Caco-2 (cell line): ENCODE measurements at regions not wholly inside any gene's neighbourhood (a gene's known extent, or its start where the extent isn't known, plus 50 kb on each side); places are given as distances from the start of the nearest gene placed in this dataset.

Experiments
- BruUV-seq: library from RNA; stranded (reverse); fragments of 400-500 nt; replicated peaks from 2 replicates; lab custom pipeline; 2021; lab: Mats Ljungman, UMichigan
- CTCF ChIA-PET: fragments of 300-600 bp; sonication (Branson Sonifier 250); formaldehyde crosslinking; loops from one replicate; lab custom pipeline; 2022; ENCODE audit warnings: antibody characterized with exemption; lab: Charles Lee
- POLR2A ChIA-PET: fragments of 300-600 bp; sonication (Branson Sonifier 250); formaldehyde crosslinking; loops from one replicate; lab custom pipeline; 2022; ENCODE audit warnings: antibody characterized with exemption; lab: Charles Lee
- DNase-seq, 2 experiments: peaks; one replicate each; pipeline versions ENCODE4 v3.0.0 to v3.0.0-alpha.2; 2020 to 2022
- H3K27me3 ChIP-seq: replicated peaks from 2 replicates; pipeline ENCODE4 v1.6.0; 2011; ENCODE audit warnings: low read length; ENCODE audit not compliant: control insufficient read depth, insufficient read depth
- H3K36me3 ChIP-seq: 2 replicates; pipeline ENCODE4 v1.5.1; 2011; ENCODE audit warnings: low read length; ENCODE audit not compliant: control insufficient read depth, insufficient read depth
- H3K4me1 ChIP-seq: fragments of 250-450 bp; sonication (Bioruptor Pico); 2 replicates; pipeline ENCODE4 v1.5.1; 2020; ENCODE audit warnings: mild to moderate bottlenecking
- H3K4me3 ChIP-seq: 2 replicates; pipeline ENCODE4 v1.5.1; 2011; ENCODE audit warnings: low read depth, mild to moderate bottlenecking, control low read depth, low read length
- H3K9me3 ChIP-seq: fragments of 250-450 bp; sonication (Bioruptor Pico); 2 replicates; pipeline ENCODE4 v1.5.1; 2020; ENCODE audit warnings: mild to moderate bottlenecking, moderate library complexity
- H3K27ac Mint-ChIP-seq: one replicate; pipeline ENCODE4 v1.8.0; 2022; ENCODE audit warnings: mixed read lengths; ENCODE audit not compliant: unreplicated experiment
- H3K27me3 Mint-ChIP-seq: one replicate; pipeline ENCODE4 v1.8.0; 2022; ENCODE audit warnings: mixed read lengths; ENCODE audit not compliant: insufficient read depth, unreplicated experiment
- H3K36me3 Mint-ChIP-seq: one replicate; pipeline ENCODE4 v1.8.0; 2022; ENCODE audit warnings: mild to moderate bottlenecking, mixed read lengths; ENCODE audit not compliant: insufficient read depth, unreplicated experiment
- H3K4me1 Mint-ChIP-seq: one replicate; pipeline ENCODE4 v1.8.0; 2022; ENCODE audit warnings: low read depth, mixed read lengths; ENCODE audit not compliant: unreplicated experiment
- H3K4me3 Mint-ChIP-seq: one replicate; pipeline ENCODE4 v1.8.0; 2022; ENCODE audit warnings: mild to moderate bottlenecking, moderate library complexity, mixed read lengths; ENCODE audit not compliant: unreplicated experiment
- H3K9me3 Mint-ChIP-seq: one replicate; pipeline ENCODE4 v1.8.0; 2022; ENCODE audit warnings: mixed read lengths; ENCODE audit not compliant: unreplicated experiment
- intact Hi-C: fragments of 100-400 bp; cut with micrococcal nuclease; formaldehyde crosslinking; loops from one replicate; pipeline ENCODE4 v1.10.0; 2022; ENCODE audit not compliant: unreplicated experiment
- TF ChIP-seq, protein P1 (sequence below), 2 experiments: fragments of 200-600 bp in 1 of 2; IDR thresholded peaks; 1 replicate in 1 of 2; 2 replicates in 1 of 2; pipeline versions ENCODE4 v1.5.1 to v1.8.0; 2011 to 2022; ENCODE audit warnings: antibody characterized with exemption in 1 of 2, control low read depth in 1 of 2, inconsistent platforms in 1 of 2, low read depth in 1 of 2, low read length in 1 of 2, mild to moderate bottlenecking in 1 of 2, moderate library complexity in 1 of 2; ENCODE audit not compliant: insufficient read depth in 1 of 2, severe bottlenecking in 1 of 2, unreplicated experiment in 1 of 2

DNA sequence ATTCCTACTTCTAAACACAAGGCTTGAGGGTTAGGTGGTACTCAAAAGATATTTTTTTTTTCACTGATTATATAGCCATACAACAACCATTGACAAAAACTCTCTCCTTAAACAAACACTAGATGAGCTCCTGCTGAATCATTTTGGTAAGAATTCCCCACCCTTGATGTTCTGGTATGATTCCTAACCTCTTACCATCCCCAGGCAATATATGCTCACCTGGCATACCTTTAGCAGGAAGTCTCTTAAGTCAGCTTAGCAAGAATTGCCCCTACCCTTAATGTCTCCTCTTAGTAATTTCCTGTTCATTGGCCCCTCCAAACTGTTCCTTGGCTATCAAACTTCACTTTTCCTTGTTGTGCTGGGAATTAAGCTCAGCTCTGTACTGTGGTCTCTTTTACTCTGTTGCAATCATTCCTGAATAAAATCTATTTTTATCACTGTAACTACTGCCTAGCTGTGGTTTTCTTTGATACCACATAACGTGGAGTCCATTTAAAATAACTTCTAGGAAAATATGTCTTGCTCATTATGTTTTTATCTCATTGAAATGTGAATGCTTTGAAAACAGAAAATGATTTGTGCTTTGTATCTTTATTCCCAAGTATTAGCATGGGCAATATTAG, 712.6 kb downstream of the SLC16A7 start:
- H3K9me3 Mint-ChIP-seq = no peaks in the 10 kb centered on the region
- Histone ChIP-seq H3K4me3 (no peak overlapping the region), H3K36me3 (no peaks in the 10 kb centered on the region), H3K4me1 (peaks cover 6% of the 10 kb centered on the region; the same call in 1 of the 2 replicates), H3K27me3 (no peaks in the 10 kb centered on the region), H3K9me3 (no peaks in the 10 kb centered on the region)
- no peaks in the 10 kb centered on the region for H3K36me3 Mint-ChIP-seq
- H3K27me3 Mint-ChIP-seq = no peaks in the 10 kb centered on the region
- no peak overlapping the region for H3K4me3 Mint-ChIP-seq
- BruUV-seq = no TSS peak
- intact Hi-C loops = no loop called here
- H3K27ac Mint-ChIP-seq = no peak overlapping the region
- no peak for DNase-seq
- ChIA-PET CTCF (no interaction called here), POLR2A (no interaction called here)
- no peaks in the 10 kb centered on the region for H3K4me1 Mint-ChIP-seq
- TF ChIP-seq, protein P1, sequence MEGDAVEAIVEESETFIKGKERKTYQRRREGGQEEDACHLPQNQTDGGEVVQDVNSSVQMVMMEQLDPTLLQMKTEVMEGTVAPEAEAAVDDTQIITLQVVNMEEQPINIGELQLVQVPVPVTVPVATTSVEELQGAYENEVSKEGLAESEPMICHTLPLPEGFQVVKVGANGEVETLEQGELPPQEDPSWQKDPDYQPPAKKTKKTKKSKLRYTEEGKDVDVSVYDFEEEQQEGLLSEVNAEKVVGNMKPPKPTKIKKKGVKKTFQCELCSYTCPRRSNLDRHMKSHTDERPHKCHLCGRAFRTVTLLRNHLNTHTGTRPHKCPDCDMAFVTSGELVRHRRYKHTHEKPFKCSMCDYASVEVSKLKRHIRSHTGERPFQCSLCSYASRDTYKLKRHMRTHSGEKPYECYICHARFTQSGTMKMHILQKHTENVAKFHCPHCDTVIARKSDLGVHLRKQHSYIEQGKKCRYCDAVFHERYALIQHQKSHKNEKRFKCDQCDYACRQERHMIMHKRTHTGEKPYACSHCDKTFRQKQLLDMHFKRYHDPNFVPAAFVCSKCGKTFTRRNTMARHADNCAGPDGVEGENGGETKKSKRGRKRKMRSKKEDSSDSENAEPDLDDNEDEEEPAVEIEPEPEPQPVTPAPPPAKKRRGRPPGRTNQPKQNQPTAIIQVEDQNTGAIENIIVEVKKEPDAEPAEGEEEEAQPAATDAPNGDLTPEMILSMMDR (IDR thresholded peaks at IDR 0.05; ENCODE audit: insufficient read depth in 1 of 2, low read depth in 1 of 2, low read length in 1 of 2, severe bottlenecking in 1 of 2, unreplicated experiment in 1 of 2) = no peak

DNA sequence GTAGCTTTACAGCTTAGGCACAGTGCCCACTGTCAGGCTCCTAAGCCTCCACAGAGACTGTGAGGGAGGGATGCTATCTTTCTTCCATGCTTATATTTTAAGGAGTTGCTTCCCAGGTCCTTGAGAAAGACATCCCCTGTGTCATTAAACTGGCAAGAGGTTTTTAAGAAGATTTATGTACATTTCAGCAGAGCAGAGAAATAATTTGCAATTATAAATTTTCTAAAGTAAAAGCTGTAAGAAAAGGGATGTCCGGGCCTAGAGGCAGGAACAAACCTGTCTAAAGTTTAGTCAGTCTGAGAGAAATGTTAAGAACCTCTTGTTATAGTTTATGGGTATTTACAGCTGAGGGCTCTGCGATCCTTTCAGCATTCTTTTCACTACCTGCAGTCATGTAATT, 716.1 kb downstream of the SLC16A7 start:
- ChIA-PET CTCF (no interaction called here), POLR2A (no interaction called here)
- BruUV-seq = no TSS peak
- H3K4me1 ChIP-seq = peaks cover 6% of the 10 kb centered on the region; the same call in 1 of the 2 replicates
- H3K27me3 Mint-ChIP-seq = no peaks in the 10 kb centered on the region
- H3K27ac Mint-ChIP-seq = no peak overlapping the region
- DNase-seq = no peak
- no peak overlapping the region for H3K4me3 ChIP-seq
- H3K9me3 Mint-ChIP-seq = no peaks in the 10 kb centered on the region
- intact Hi-C loops = no loop called here
- no peaks in the 10 kb centered on the region for H3K27me3 ChIP-seq
- H3K36me3 Mint-ChIP-seq = no peaks in the 10 kb centered on the region
- no peak overlapping the region for H3K4me3 Mint-ChIP-seq
- TF ChIP-seq, protein P1 (IDR thresholded peaks at IDR 0.05; ENCODE audit: insufficient read depth in 1 of 2, low read depth in 1 of 2, low read length in 1 of 2, severe bottlenecking in 1 of 2, unreplicated experiment in 1 of 2) = no peak
- no peaks in the 10 kb centered on the region for H3K36me3 ChIP-seq
- no peaks in the 10 kb centered on the region for H3K9me3 ChIP-seq
- no peaks in the 10 kb centered on the region for H3K4me1 Mint-ChIP-seq

DNA sequence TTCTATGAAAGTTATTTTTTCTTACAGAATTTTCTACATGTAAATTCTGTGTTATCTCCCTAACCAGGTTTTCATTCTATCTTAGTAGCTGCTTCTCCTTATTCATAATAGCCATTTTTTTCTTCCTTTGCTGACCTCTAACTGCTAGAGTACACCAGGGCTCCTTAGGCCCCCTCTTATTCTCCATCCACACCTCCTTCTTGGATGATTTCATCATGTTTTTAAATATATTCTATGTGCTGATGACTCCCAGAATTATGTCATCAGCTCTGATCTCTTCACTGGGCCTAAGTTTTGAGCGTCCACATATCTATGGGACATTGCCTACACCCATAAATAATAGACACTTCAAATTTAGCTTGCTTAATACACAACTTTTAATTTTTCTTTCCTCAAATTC, 721.5 kb downstream of the SLC16A7 start:
- ChIA-PET CTCF (no interaction called here), POLR2A (no interaction called here)
- Histone ChIP-seq H3K9me3 (no peaks in the 10 kb centered on the region), H3K27me3 (no peaks in the 10 kb centered on the region), H3K4me1 (no peaks in the 10 kb centered on the region), H3K36me3 (no peaks in the 10 kb centered on the region), H3K4me3 (no peak overlapping the region)
- BruUV-seq = no TSS peak
- intact Hi-C loops = no loop called here
- H3K27me3 Mint-ChIP-seq = no peaks in the 10 kb centered on the region
- no peak overlapping the region for H3K4me3 Mint-ChIP-seq
- H3K36me3 Mint-ChIP-seq = no peaks in the 10 kb centered on the region
- TF ChIP-seq, protein P1 (IDR thresholded peaks at IDR 0.05; ENCODE audit: insufficient read depth in 1 of 2, low read depth in 1 of 2, low read length in 1 of 2, severe bottlenecking in 1 of 2, unreplicated experiment in 1 of 2) = no peak
- no peak for DNase-seq
- H3K9me3 Mint-ChIP-seq = no peaks in the 10 kb centered on the region
- no peaks in the 10 kb centered on the region for H3K4me1 Mint-ChIP-seq
- H3K27ac Mint-ChIP-seq = no peak overlapping the region
